ENCODE measurements at regions not wholly inside any gene's neighbourhood (a gene's known extent, or its start where the extent isn't known, plus 50 kb on each side); places are given as distances from the start of the nearest gene placed in this dataset.

GRCh38 chr2:217289907-217290280 is 430.0 kb upstream of the TNP1 start:
- H3K4me1 ChIP-seq (ENCODE audit: control insufficient read depth, extremely low read depth, insufficient read depth, low read length): peaks cover 9% of the 10 kb centered on the region
- no peak overlapping the region for H3K9ac ChIP-seq (ENCODE audit: control insufficient read depth, extremely low read depth, insufficient read depth, low read length)
- TF ChIP-seq EZH2 (IDR thresholded peaks at IDR 0.05; ENCODE audit: low read length): no peak
- no peak for TF ChIP-seq CTCF (optimal IDR thresholded peaks at IDR 0.05 in 1 of 3, IDR thresholded peaks at IDR 0.05 in 1 of 3, conservative IDR thresholded peaks at IDR 0.05 in 1 of 3; ENCODE audit: extremely low read depth in 1 of 3, insufficient read depth in 2 of 3, low read length in 3 of 3)
- H3K9me1 ChIP-seq (ENCODE audit: control insufficient read depth, extremely low read depth, insufficient read depth, low read length): no peaks in the 10 kb centered on the region
- H3K27ac ChIP-seq (ENCODE audit: control insufficient read depth, insufficient read depth, low read length): no peak overlapping the region
- H3K4me2 ChIP-seq (ENCODE audit: control insufficient read depth, extremely low read depth, insufficient read depth, low read depth, low read length): no peak overlapping the region
- H3K4me3 ChIP-seq (ENCODE audit: control insufficient read depth in 2 of 3, extremely low read depth in 1 of 3, insufficient read depth in 2 of 3, low read depth in 1 of 3, low read length in 3 of 3): no peak overlapping the region
- FAIRE-seq (peak; percentile 72), DNase-seq (ENCODE audit: low read depth, low spot score) (no peak)
- H3K36me3 ChIP-seq (ENCODE audit: control insufficient read depth in 2 of 2, extremely low read depth in 1 of 2, insufficient read depth in 2 of 2, low read length in 2 of 2): no peaks in the 10 kb centered on the region
- no peaks in the 10 kb centered on the region for H3K9me3 ChIP-seq (ENCODE audit: control insufficient read depth, low read depth, low read length)
- no peaks in the 10 kb centered on the region for H3K27me3 ChIP-seq (ENCODE audit: control insufficient read depth, extremely low read depth, insufficient read depth, low read length)
- no peaks in the 10 kb centered on the region for H4K20me1 ChIP-seq (ENCODE audit: control insufficient read depth, extremely low read depth, insufficient read depth, low read length)
- H3K79me2 ChIP-seq (ENCODE audit: control insufficient read depth, insufficient read depth, low read length): no peaks in the 10 kb centered on the region
- H2AFZ ChIP-seq (ENCODE audit: control insufficient read depth, low read length): no peak overlapping the region
- dilution Hi-C loops (cut with MboI; ENCODE audit: extremely low pct_ligation_motif_present, low sequenced_read_pairs): no loop called here

GRCh38 chr2:217289177-217289906 is 429.5 kb upstream of the TNP1 start:
- FAIRE-seq (no peak), DNase-seq (ENCODE audit: low read depth, low spot score) (no peak)
- TF ChIP-seq CTCF (optimal IDR thresholded peaks at IDR 0.05 in 1 of 3, IDR thresholded peaks at IDR 0.05 in 1 of 3, conservative IDR thresholded peaks at IDR 0.05 in 1 of 3; ENCODE audit: extremely low read depth in 1 of 3, insufficient read depth in 2 of 3, low read length in 3 of 3) (no peak), EZH2 (IDR thresholded peaks at IDR 0.05; ENCODE audit: low read length) (no peak)
- Histone ChIP-seq H3K4me1 (ENCODE audit: control insufficient read depth, extremely low read depth, insufficient read depth, low read length) (peaks cover 9% of the 10 kb centered on the region), H3K9me1 (ENCODE audit: control insufficient read depth, extremely low read depth, insufficient read depth, low read length) (no peaks in the 10 kb centered on the region), H3K9ac (ENCODE audit: control insufficient read depth, extremely low read depth, insufficient read depth, low read length) (no peak overlapping the region), H3K36me3 (ENCODE audit: control insufficient read depth in 2 of 2, extremely low read depth in 1 of 2, insufficient read depth in 2 of 2, low read length in 2 of 2) (no peaks in the 10 kb centered on the region), H3K4me3 (ENCODE audit: control insufficient read depth in 2 of 3, extremely low read depth in 1 of 3, insufficient read depth in 2 of 3, low read depth in 1 of 3, low read length in 3 of 3) (no peak overlapping the region), H3K27ac (ENCODE audit: control insufficient read depth, insufficient read depth, low read length) (no peak overlapping the region), H2AFZ (ENCODE audit: control insufficient read depth, low read length) (no peak overlapping the region), H4K20me1 (ENCODE audit: control insufficient read depth, extremely low read depth, insufficient read depth, low read length) (no peaks in the 10 kb centered on the region), H3K4me2 (ENCODE audit: control insufficient read depth, extremely low read depth, insufficient read depth, low read depth, low read length) (no peak overlapping the region), H3K27me3 (ENCODE audit: control insufficient read depth, extremely low read depth, insufficient read depth, low read length) (no peaks in the 10 kb centered on the region), H3K9me3 (ENCODE audit: control insufficient read depth, low read depth, low read length) (no peaks in the 10 kb centered on the region), H3K79me2 (ENCODE audit: control insufficient read depth, insufficient read depth, low read length) (no peaks in the 10 kb centered on the region)
- dilution Hi-C loops (cut with MboI; ENCODE audit: extremely low pct_ligation_motif_present, low sequenced_read_pairs): no loop called here

Data from keratinocyte (primary cell).